AG09309 (cell line): ENCODE measurements at regions not wholly inside any gene's neighbourhood (a gene's known extent, or its start where the extent isn't known, plus 50 kb on each side); places are given as distances from the start of the nearest gene placed in this dataset.

Source experiments
- DNase-seq: peaks from one replicate; pipeline ENCODE4 v3.0.0-alpha.2; 2010; ENCODE audit warnings: low read depth
- H3K4me3 ChIP-seq: 2 replicates; pipeline ENCODE4 v1.5.1; 2011; ENCODE audit warnings: mild to moderate bottlenecking, low read depth, low read length, moderate library complexity; ENCODE audit not compliant: control insufficient read depth
- CTCF ChIP-seq: IDR thresholded peaks from 2 replicates; pipeline ENCODE4 v1.5.1; 2011; ENCODE audit warnings: mild to moderate bottlenecking, low read depth, low read length, inconsistent platforms; ENCODE audit not compliant: insufficient read depth, control insufficient read depth; ENCODE audit errors: missing control alignments

- no peak for TF ChIP-seq CTCF
- H3K4me3 ChIP-seq: no peak overlapping the region
- DNase-seq: peak; percentile 85
Observed at GRCh38 chr20:48283470-48284110, 498.3 kb upstream of the SULF2 start.

- no peak for TF ChIP-seq CTCF
- no peak for DNase-seq
- H3K4me3 ChIP-seq: no peak overlapping the region
Observed at GRCh38 chr20:48282591-48283228, 497.4 kb upstream of the SULF2 start.

GRCh38 chr20:48281501-48281900, 496.2 kb upstream of the SULF2 start:
- TF ChIP-seq CTCF: no peak

GRCh38 chr20:48278961-48279481, 493.7 kb upstream of the SULF2 start:
- DNase-seq: no peak
- no peak for TF ChIP-seq CTCF
- H3K4me3 ChIP-seq: no peak overlapping the region

More at GRCh38 chr20:48281501-48281900, 496.2 kb upstream of the SULF2 start:
- H3K4me3 ChIP-seq: no peak overlapping the region
- DNase-seq: no peak

- no peak for TF ChIP-seq CTCF
- no peak overlapping the region for H3K4me3 ChIP-seq
- DNase-seq: no peak
Observed at GRCh38 chr20:48277266-48277665, 492.0 kb upstream of the SULF2 start.

GRCh38 chr20:48276021-48276342, 490.7 kb upstream of the SULF2 start:
- H3K4me3 ChIP-seq: no peak overlapping the region
- DNase-seq: no peak
- no peak for TF ChIP-seq CTCF
